ENCODE measurements at regions not wholly inside any gene's neighbourhood (a gene's known extent, or its start where the extent isn't known, plus 50 kb on each side); places are given as distances from the start of the nearest gene placed in this dataset.

DNA sequence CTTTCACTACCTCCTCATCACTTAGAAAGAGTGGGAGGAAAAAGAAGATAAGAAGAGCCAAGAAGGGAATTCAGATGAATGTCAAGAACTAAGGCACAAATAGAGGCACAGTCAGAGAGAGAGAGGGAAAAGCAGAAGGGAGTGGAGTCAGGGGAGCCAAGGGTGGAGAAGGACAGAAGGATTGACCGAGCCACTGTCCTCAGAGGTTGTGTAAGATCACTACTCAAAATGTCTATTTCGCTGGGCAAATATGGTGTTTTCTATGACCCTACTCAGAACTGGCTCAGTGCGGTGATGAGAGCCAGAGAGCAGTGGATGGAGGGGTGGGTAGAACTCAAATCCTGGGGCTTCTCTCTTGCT lies 139.2 kb upstream of the HS3ST2 start:
- Histone ChIP-seq H3K4me1 (ENCODE audit: insufficient read depth, low read length, poor library complexity, severe bottlenecking) (no peaks in the 10 kb centered on the region), H3K27ac (ENCODE audit: low read depth, low read length, poor library complexity, severe bottlenecking) (no peak overlapping the region), H3K4me3 (ENCODE audit: low read depth, low read length, poor library complexity, severe bottlenecking) (no peak overlapping the region), H3K27me3 (replicated peaks; ENCODE audit: insufficient read depth, low read depth, low read length, poor library complexity) (peaks cover 34% of the 10 kb centered on the region), H3K9me3 (ENCODE audit: low read depth, low read length, poor library complexity, severe bottlenecking) (no peaks in the 10 kb centered on the region), H3K36me3 (ENCODE audit: insufficient read depth, low read length, poor library complexity, severe bottlenecking) (no peaks in the 10 kb centered on the region)
- BruUV-seq (replicated peaks), result no TSS peak
- intact Hi-C loops (cut with micrococcal nuclease; ENCODE audit: unreplicated experiment), result loop anchor here (5.0 to 10.0 kb wide), 2 partner anchors 48 to 340 kb away; no protein-coding TSS in a partner anchor
- TF ChIP-seq, protein P1, sequence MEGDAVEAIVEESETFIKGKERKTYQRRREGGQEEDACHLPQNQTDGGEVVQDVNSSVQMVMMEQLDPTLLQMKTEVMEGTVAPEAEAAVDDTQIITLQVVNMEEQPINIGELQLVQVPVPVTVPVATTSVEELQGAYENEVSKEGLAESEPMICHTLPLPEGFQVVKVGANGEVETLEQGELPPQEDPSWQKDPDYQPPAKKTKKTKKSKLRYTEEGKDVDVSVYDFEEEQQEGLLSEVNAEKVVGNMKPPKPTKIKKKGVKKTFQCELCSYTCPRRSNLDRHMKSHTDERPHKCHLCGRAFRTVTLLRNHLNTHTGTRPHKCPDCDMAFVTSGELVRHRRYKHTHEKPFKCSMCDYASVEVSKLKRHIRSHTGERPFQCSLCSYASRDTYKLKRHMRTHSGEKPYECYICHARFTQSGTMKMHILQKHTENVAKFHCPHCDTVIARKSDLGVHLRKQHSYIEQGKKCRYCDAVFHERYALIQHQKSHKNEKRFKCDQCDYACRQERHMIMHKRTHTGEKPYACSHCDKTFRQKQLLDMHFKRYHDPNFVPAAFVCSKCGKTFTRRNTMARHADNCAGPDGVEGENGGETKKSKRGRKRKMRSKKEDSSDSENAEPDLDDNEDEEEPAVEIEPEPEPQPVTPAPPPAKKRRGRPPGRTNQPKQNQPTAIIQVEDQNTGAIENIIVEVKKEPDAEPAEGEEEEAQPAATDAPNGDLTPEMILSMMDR (conservative IDR thresholded peaks at IDR 0.05; ENCODE audit: low read depth, low read length), result no peak
- TF ChIP-seq EZH2 (IDR thresholded peaks at IDR 0.05; ENCODE audit: borderline replicate concordance, low read depth, low read length, poor library complexity, severe bottlenecking), result no peak
- ChIA-PET POLR2A (ENCODE audit: low non-redundant PET) (no interaction called here), CTCF (no interaction called here)
- DNase-seq (ENCODE audit: low spot score), result no peak

DNA sequence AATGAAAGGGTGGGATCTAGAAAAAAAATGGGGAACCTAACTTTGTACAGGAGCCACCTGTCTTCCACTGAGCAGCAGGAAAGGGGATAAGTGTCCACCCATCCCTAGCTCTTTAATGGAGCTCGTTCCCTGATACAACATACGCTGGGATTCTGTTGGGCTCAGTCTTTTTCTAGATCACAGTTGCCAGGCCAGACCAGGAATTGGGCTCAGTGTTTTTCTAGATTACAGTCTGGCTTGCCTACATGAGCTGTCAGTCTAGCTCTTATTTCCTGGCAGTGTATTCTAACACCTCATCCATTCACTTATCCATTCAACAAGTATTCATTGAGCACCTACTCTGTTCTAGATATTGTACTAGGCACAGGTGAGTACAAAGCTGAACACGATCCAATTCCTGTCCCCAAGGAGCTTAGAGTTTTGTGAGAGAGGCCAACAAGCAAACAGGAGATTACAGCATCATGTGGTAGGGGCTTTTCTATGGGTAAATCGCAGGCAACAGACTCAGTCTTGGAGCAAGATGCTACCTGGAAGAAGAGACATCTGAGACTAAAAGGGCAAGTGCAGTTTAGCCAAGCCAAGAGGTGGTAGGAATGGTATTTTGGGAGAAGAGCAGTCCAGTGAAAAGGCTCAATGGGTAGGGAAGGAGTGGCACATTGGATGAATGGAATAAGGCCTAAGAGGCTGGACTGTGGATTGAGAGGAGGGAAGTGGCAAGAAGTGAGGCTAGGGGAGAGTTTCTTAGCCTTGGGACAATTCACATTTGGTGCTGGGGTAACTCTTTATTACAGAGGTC lies 138.0 kb upstream of the HS3ST2 start:
- DNase-seq (ENCODE audit: low spot score), result no peak
- Histone ChIP-seq H3K27ac (ENCODE audit: low read depth, low read length, poor library complexity, severe bottlenecking) (no peak overlapping the region), H3K4me1 (ENCODE audit: insufficient read depth, low read length, poor library complexity, severe bottlenecking) (no peaks in the 10 kb centered on the region), H3K4me3 (ENCODE audit: low read depth, low read length, poor library complexity, severe bottlenecking) (no peak overlapping the region), H3K36me3 (ENCODE audit: insufficient read depth, low read length, poor library complexity, severe bottlenecking) (no peaks in the 10 kb centered on the region), H3K27me3 (replicated peaks; ENCODE audit: insufficient read depth, low read depth, low read length, poor library complexity) (peaks cover 37% of the 10 kb centered on the region), H3K9me3 (ENCODE audit: low read depth, low read length, poor library complexity, severe bottlenecking) (no peaks in the 10 kb centered on the region)
- ChIA-PET CTCF (no interaction called here), POLR2A (ENCODE audit: low non-redundant PET) (no interaction called here)
- TF ChIP-seq EZH2 (IDR thresholded peaks at IDR 0.05; ENCODE audit: borderline replicate concordance, low read depth, low read length, poor library complexity, severe bottlenecking), result no peak
- TF ChIP-seq, protein P1 (conservative IDR thresholded peaks at IDR 0.05; ENCODE audit: low read depth, low read length), result no peak
- intact Hi-C loops (cut with micrococcal nuclease; ENCODE audit: unreplicated experiment), result loop anchor here (10.0 kb wide), 1 partner anchor 341 kb away; no protein-coding TSS in a partner anchor
- no TSS peak for BruUV-seq (replicated peaks)

DNA sequence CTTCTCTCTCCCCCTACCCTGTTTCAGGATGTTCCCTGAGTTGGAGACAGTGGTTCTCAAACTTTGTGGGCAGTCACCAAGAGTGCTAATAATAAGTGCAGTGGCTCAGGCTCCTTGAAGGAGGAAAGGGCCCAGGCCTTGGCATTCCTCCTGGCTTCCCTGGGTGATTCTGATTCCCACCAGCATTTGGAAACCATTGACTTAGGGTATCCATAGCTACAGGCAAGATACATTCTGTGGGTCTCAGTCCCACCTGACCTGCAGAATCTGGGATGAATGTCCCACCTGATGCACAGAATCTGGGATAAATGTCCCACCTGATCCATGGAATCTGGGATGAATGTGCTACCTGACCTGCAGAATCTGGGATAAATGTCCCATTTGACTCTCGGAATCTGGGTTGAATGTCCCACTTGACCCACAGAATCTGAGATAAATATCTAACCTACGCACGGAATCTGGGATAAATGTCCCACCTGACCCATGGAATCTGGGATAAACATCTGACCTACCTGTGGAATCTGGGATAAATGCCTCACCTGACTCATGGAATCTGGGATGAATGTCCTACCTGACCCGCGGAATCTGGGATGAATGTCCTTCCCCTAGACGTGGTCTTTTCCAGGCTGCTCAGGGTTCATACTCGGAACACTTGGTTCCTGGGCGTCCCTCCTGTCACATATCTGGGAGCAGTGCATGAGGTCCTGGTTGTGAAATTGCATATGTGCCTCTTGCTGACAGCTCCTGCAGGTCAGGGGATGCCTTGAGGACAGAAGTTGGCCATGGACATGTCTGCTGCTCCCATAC lies 136.7 kb upstream of the HS3ST2 start:
- TF ChIP-seq, protein P1 (conservative IDR thresholded peaks at IDR 0.05; ENCODE audit: low read depth, low read length), result no peak
- TF ChIP-seq EZH2 (IDR thresholded peaks at IDR 0.05; ENCODE audit: borderline replicate concordance, low read depth, low read length, poor library complexity, severe bottlenecking), result no peak
- H3K4me1 ChIP-seq (ENCODE audit: insufficient read depth, low read length, poor library complexity, severe bottlenecking), result no peaks in the 10 kb centered on the region
- ChIA-PET CTCF (no interaction called here), POLR2A (ENCODE audit: low non-redundant PET) (no interaction called here)
- no peak overlapping the region for H3K27ac ChIP-seq (ENCODE audit: low read depth, low read length, poor library complexity, severe bottlenecking)
- intact Hi-C loops (cut with micrococcal nuclease; ENCODE audit: unreplicated experiment), result loop anchor here (10.0 kb wide), 1 partner anchor 342 kb away; no protein-coding TSS in a partner anchor
- no peaks in the 10 kb centered on the region for H3K36me3 ChIP-seq (ENCODE audit: insufficient read depth, low read length, poor library complexity, severe bottlenecking)
- peaks cover 40% of the 10 kb centered on the region for H3K27me3 ChIP-seq (replicated peaks; ENCODE audit: insufficient read depth, low read depth, low read length, poor library complexity)
- no peaks in the 10 kb centered on the region for H3K9me3 ChIP-seq (ENCODE audit: low read depth, low read length, poor library complexity, severe bottlenecking)
- no peak overlapping the region for H3K4me3 ChIP-seq (ENCODE audit: low read depth, low read length, poor library complexity, severe bottlenecking)
- DNase-seq (ENCODE audit: low spot score), result no peak
- BruUV-seq (replicated peaks), result no TSS peak

All from A673 (cell line).